ENCODE measurements at regions not wholly inside any gene's neighbourhood (a gene's known extent, or its start where the extent isn't known, plus 50 kb on each side); places are given as distances from the start of the nearest gene placed in this dataset.

DNA sequence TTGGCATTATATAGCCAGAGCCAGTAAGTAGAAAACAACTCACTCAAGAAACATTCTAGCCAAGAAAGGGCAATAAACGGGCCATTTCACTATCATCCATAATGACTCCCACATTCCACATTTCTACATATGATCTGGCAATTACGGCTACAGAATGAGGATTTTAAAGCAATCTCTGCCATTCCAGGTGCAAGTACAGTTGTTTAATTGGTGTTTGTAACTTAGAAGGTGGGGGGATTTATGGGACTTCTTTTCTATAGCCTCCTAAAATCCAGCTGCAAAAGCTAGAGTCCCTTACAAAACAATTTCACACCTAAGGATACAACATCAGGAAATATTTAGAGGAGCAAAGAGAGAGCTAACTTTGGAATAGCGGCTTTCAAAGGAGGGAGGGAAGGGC, 295.4 kb upstream of the RORA start:
- no peak for TF ChIP-seq EZH2 (IDR thresholded peaks at IDR 0.05; ENCODE audit: borderline replicate concordance, low read depth, low read length, severe bottlenecking)
- TF ChIP-seq, protein P1, sequence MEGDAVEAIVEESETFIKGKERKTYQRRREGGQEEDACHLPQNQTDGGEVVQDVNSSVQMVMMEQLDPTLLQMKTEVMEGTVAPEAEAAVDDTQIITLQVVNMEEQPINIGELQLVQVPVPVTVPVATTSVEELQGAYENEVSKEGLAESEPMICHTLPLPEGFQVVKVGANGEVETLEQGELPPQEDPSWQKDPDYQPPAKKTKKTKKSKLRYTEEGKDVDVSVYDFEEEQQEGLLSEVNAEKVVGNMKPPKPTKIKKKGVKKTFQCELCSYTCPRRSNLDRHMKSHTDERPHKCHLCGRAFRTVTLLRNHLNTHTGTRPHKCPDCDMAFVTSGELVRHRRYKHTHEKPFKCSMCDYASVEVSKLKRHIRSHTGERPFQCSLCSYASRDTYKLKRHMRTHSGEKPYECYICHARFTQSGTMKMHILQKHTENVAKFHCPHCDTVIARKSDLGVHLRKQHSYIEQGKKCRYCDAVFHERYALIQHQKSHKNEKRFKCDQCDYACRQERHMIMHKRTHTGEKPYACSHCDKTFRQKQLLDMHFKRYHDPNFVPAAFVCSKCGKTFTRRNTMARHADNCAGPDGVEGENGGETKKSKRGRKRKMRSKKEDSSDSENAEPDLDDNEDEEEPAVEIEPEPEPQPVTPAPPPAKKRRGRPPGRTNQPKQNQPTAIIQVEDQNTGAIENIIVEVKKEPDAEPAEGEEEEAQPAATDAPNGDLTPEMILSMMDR (IDR thresholded peaks at IDR 0.05; ENCODE audit: borderline replicate concordance, extremely low read depth, low read length, poor library complexity, severe bottlenecking) = no peak
